SK-N-MC (cell line): ENCODE measurements at regions not wholly inside any gene's neighbourhood (a gene's known extent, or its start where the extent isn't known, plus 50 kb on each side); places are given as distances from the start of the nearest gene placed in this dataset.

Experiments used
- DNase-seq: peaks from one replicate; pipeline ENCODE4 v3.0.0-alpha.2; 2011; ENCODE audit warnings: low read depth, low spot score
- H3K27ac ChIP-seq: fragments of 200-600 bp; sonication (generic); 2 replicates; pipeline ENCODE4 v1.5.1; 2016; ENCODE audit warnings: mixed run types
- H3K36me3 ChIP-seq: fragments of 200-600 bp; sonication (generic); 2 replicates; pipeline ENCODE4 v1.6.1; 2017; ENCODE audit warnings: antibody characterized with exemption, low read length, mixed read lengths; ENCODE audit not compliant: insufficient read depth
- H3K4me3 ChIP-seq: fragments of 200-600 bp; sonication (generic); 2 replicates; pipeline ENCODE4 v1.5.1; 2016
- H3K9ac ChIP-seq: fragments of 200-600 bp; sonication (generic); 2 replicates; pipeline ENCODE4 v1.8.0; 2017; ENCODE audit warnings: mixed run types, mixed read lengths; ENCODE audit not compliant: insufficient read length
- H3K9me3 ChIP-seq: fragments of 200-600 bp; sonication (generic); 2 replicates; pipeline ENCODE4 v1.6.1; 2017; ENCODE audit warnings: low read depth, mild to moderate bottlenecking, antibody characterized with exemption, low read length, moderate library complexity, mixed read lengths
- EZH2 ChIP-seq: fragments of 200-600 bp; sonication (generic); IDR thresholded peaks from one replicate; pipeline ENCODE4 v1.6.1; 2017; ENCODE audit warnings: antibody characterized with exemption
- FOXP2 ChIP-seq: optimal IDR thresholded peaks from 2 replicates; pipeline ENCODE3; 2011; ENCODE audit warnings: mild to moderate bottlenecking, moderate library complexity; ENCODE audit not compliant: insufficient read depth; ENCODE audit errors: extremely low read length, control extremely low read depth
- POLR2AphosphoS5 ChIP-seq: IDR thresholded peaks from 2 replicates; pipeline ENCODE4 v1.6.1; 2012; ENCODE audit warnings: mild to moderate bottlenecking, low read depth, low read length, borderline replicate concordance

DNA sequence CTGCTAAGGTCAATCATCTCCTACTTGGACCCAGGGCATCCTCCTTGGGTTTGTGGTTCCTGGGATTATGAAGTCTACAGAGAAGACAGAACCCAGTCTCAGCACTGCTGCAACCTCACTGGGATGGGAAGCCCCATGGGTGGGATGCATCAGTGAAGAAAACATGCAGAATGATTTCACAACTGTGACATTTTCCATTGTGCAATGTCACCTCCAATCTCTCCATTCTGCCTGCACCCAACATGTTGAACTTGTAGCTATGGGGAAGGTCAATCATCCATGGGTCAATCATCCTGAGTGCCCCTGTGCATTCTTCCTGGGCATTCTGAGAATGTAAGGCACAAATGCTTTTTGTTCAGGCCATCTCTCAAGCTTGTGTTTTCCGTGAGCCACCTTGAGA lies 1004.4 kb upstream of the TMEM132C start:
- TF ChIP-seq FOXP2 (no peak), POLR2AphosphoS5 (no peak), EZH2 (no peak)

DNA sequence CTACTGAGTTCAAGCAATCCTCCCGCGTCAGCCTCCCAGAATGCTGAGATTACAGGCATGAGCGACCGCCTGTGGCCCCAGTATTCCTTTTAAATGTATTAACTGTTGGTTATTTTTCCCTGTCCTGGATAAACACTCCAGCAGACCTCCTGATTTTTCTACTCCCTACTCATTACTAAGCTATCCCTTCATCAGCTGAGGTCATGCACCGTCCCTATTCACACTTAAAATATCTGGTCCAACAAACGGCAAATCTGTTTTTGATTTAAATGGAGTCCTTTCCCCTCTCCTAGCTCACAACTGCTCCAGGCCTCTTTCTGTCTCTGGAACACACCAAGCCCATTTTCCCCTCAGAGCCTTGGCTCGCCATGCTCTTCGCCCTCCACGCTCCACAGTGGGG lies 1003.3 kb upstream of the TMEM132C start:
- H3K9ac ChIP-seq, result no peak overlapping the region
- no peak for DNase-seq
- TF ChIP-seq POLR2AphosphoS5 (no peak), FOXP2 (no peak), EZH2 (no peak)

More for the DNA sequence above, 1004.4 kb upstream of the TMEM132C start:
- Histone ChIP-seq H3K27ac (no peak overlapping the region), H3K9ac (no peak overlapping the region), H3K9me3 (no peaks in the 10 kb centered on the region), H3K4me3 (no peak overlapping the region), H3K36me3 (no peaks in the 10 kb centered on the region)
- no peak for DNase-seq

DNA sequence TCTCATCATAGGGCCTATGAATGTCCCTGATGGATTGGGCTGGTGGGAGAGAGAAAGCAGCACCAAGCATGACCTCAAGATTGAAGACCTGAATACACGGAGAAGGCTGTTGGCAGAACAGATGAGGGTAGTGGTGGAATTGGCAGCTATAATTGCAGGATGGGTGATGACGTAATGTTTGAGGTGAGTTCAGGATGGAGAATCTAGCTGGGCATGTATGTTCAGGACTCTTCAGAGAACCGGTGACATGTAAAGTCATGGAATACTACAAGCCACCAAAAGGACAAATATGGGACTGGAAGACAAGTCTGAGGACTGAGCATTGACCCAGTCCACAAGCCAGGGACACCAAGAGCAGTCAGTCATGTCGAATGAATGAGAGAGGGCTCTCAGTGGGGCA lies 999.8 kb upstream of the TMEM132C start:
- Histone ChIP-seq H3K9ac (no peak overlapping the region), H3K4me3 (no peak overlapping the region), H3K36me3 (no peaks in the 10 kb centered on the region), H3K9me3 (no peaks in the 10 kb centered on the region), H3K27ac (no peak overlapping the region)
- no peak for DNase-seq
- TF ChIP-seq FOXP2, result no peak
- TF ChIP-seq EZH2, result no peak
- TF ChIP-seq POLR2AphosphoS5, result no peak

More for the DNA sequence above, 1003.3 kb upstream of the TMEM132C start:
- no peaks in the 10 kb centered on the region for H3K36me3 ChIP-seq
- H3K4me3 ChIP-seq, result no peak overlapping the region
- H3K9me3 ChIP-seq, result no peaks in the 10 kb centered on the region
- no peak overlapping the region for H3K27ac ChIP-seq

GRCh38 chr12:127268213-127268612 lies 998.8 kb upstream of the TMEM132C start:
- no peaks in the 10 kb centered on the region for H3K36me3 ChIP-seq
- H3K9ac ChIP-seq, result no peak overlapping the region
- TF ChIP-seq POLR2AphosphoS5, result no peak
- no peak for TF ChIP-seq FOXP2
- TF ChIP-seq EZH2, result no peak
- no peak overlapping the region for H3K27ac ChIP-seq
- no peak overlapping the region for H3K4me3 ChIP-seq
- no peak for DNase-seq
- H3K9me3 ChIP-seq, result no peaks in the 10 kb centered on the region

DNA sequence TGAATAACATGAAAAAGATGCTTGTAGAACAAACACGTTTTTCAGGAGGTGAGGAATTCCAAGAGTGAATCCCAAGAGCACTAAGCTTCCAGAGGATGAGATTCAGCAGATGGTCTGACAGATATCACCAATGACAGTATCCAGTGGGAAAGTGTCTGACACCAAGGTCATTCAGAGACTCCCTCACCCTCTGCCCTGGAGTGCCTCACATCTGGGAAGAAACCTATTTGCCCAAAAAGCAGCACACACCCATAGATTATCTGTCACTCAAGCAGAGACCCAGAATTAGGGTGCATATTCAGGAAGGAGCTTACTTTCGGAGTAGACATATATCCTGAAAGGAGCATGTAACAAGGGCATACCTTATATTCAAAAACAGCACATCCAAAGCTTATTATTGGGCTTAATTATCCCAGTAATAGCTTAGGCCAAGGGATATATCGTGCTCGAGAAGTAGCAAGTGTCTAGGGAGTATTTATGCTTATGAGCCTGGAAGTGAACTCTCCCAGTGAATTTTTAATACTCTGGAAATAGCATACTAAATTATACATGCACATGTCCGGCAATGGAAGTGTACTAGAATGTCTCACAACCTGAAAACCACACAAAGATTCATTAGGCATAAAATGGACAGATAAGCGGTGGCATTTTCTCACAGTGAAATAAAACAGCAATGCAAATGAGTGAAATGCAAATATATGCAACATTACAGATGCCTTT lies 998.1 kb upstream of the TMEM132C start:
- Histone ChIP-seq H3K36me3 (no peaks in the 10 kb centered on the region), H3K4me3 (no peak overlapping the region), H3K9ac (no peak overlapping the region), H3K27ac (no peak overlapping the region), H3K9me3 (no peaks in the 10 kb centered on the region)
- TF ChIP-seq POLR2AphosphoS5 (no peak), EZH2 (no peak), FOXP2 (no peak)
- no peak for DNase-seq

GRCh38 chr12:127270193-127270592 lies 996.8 kb upstream of the TMEM132C start:
- DNase-seq, result no peak
- Histone ChIP-seq H3K9ac (no peak overlapping the region), H3K27ac (no peak overlapping the region), H3K9me3 (no peaks in the 10 kb centered on the region), H3K36me3 (no peaks in the 10 kb centered on the region), H3K4me3 (no peak overlapping the region)
- TF ChIP-seq POLR2AphosphoS5, result no peak
- TF ChIP-seq EZH2, result no peak
- no peak for TF ChIP-seq FOXP2

- no peak overlapping the region for H3K9ac ChIP-seq
- no peak overlapping the region for H3K27ac ChIP-seq
- H3K9me3 ChIP-seq, result no peaks in the 10 kb centered on the region
- H3K36me3 ChIP-seq, result no peaks in the 10 kb centered on the region
- no peak for DNase-seq
- no peak for TF ChIP-seq EZH2
- H3K4me3 ChIP-seq, result no peak overlapping the region
These were observed 995.2 kb upstream of the TMEM132C start for GRCh38 chr12:127271776-127272175.

- no peak for DNase-seq
- H3K4me3 ChIP-seq, result no peak overlapping the region
- H3K27ac ChIP-seq, result no peak overlapping the region
- no peaks in the 10 kb centered on the region for H3K9me3 ChIP-seq
- H3K9ac ChIP-seq, result no peak overlapping the region
- no peaks in the 10 kb centered on the region for H3K36me3 ChIP-seq
- TF ChIP-seq EZH2, result no peak
- no peak for TF ChIP-seq POLR2AphosphoS5
- TF ChIP-seq FOXP2, result no peak
These were observed 994.1 kb upstream of the TMEM132C start for GRCh38 chr12:127272864-127273263.

- TF ChIP-seq FOXP2, result no peak
- TF ChIP-seq POLR2AphosphoS5, result no peak
- TF ChIP-seq EZH2, result no peak
- Histone ChIP-seq H3K4me3 (no peak overlapping the region), H3K27ac (no peak overlapping the region), H3K36me3 (no peaks in the 10 kb centered on the region), H3K9ac (no peak overlapping the region), H3K9me3 (no peaks in the 10 kb centered on the region)
- no peak for DNase-seq
These were observed 993.3 kb upstream of the TMEM132C start for GRCh38 chr12:127273626-127274025.
